Astrocyte (in vitro differentiated cells and primary cell): ENCODE measurements at regions not wholly inside any gene's neighbourhood (a gene's known extent, or its start where the extent isn't known, plus 50 kb on each side); places are given as distances from the start of the nearest gene placed in this dataset.

Experiments
- CTCF ChIP-seq: IDR thresholded peaks from 2 replicates; pipeline ENCODE4 v1.5.1; 2011; ENCODE audit warnings: low read depth, mild to moderate bottlenecking, inconsistent platforms, low read length, moderate library complexity; ENCODE audit not compliant: insufficient read depth
- EZH2 ChIP-seq: IDR thresholded peaks from 2 replicates; pipeline ENCODE4 v1.6.1; 2012; ENCODE audit warnings: mild to moderate bottlenecking, low read length, inconsistent platforms; ENCODE audit not compliant: insufficient read depth

DNA sequence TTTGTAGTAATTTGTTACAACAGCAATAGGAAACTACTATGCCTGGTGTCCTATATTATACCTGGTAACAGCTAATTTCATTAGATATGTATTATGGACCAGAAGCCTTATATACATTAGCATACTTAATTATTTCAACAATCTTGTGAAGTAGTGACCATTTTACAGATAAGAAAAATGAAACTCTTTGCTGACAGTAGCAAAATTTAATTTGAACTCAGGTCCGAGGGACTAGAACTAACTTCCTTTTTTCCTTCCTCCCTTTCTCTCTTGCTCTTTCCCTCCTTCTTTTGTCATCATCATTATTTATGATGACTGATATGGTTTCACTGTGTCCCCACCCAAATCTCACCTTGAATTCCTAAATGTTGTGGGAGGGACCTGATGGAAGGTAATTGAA lies 482.0 kb downstream of the SNAPC1 start:
- no peak for TF ChIP-seq CTCF
- no peak for TF ChIP-seq EZH2
